ENCODE measurements at regions not wholly inside any gene's neighbourhood (a gene's known extent, or its start where the extent isn't known, plus 50 kb on each side); places are given as distances from the start of the nearest gene placed in this dataset.

GRCh38 chr2:239666053-239666854 lies 265.4 kb upstream of the HDAC4 start:
- no peak for TF ChIP-seq GABPA (tag; conservative IDR thresholded peaks at IDR 0.05; ENCODE audit: low read depth)
- TF ChIP-seq, protein P1, sequence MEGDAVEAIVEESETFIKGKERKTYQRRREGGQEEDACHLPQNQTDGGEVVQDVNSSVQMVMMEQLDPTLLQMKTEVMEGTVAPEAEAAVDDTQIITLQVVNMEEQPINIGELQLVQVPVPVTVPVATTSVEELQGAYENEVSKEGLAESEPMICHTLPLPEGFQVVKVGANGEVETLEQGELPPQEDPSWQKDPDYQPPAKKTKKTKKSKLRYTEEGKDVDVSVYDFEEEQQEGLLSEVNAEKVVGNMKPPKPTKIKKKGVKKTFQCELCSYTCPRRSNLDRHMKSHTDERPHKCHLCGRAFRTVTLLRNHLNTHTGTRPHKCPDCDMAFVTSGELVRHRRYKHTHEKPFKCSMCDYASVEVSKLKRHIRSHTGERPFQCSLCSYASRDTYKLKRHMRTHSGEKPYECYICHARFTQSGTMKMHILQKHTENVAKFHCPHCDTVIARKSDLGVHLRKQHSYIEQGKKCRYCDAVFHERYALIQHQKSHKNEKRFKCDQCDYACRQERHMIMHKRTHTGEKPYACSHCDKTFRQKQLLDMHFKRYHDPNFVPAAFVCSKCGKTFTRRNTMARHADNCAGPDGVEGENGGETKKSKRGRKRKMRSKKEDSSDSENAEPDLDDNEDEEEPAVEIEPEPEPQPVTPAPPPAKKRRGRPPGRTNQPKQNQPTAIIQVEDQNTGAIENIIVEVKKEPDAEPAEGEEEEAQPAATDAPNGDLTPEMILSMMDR (IDR thresholded peaks at IDR 0.05 in 2 of 3, conservative IDR thresholded peaks at IDR 0.05 in 1 of 3; ENCODE audit: insufficient read depth in 2 of 3, low read depth in 1 of 3, low read length in 3 of 3), result no peak
- TF ChIP-seq JUND (IDR thresholded peaks at IDR 0.05; ENCODE audit: borderline replicate concordance, low read depth, low read length), result no peak
- TF ChIP-seq JUND (tag; IDR thresholded peaks at IDR 0.05; ENCODE audit: borderline replicate concordance, low read depth, low read length), result no peak
